Activated CD8-positive, alpha-beta T cell treated with anti-CD3 and anti-CD28 coated beads for 36 hours (primary cell): ENCODE measurements at regions not wholly inside any gene's neighbourhood (a gene's known extent, or its start where the extent isn't known, plus 50 kb on each side); places are given as distances from the start of the nearest gene placed in this dataset.

Source experiments
- ATAC-seq: fragments of 200-7000 bp; cut with Tn5 transposase; one replicate; pipeline ENCODE4 v1.10.0; 2021; ENCODE audit warnings: mild to moderate bottlenecking, moderate library complexity
- CTCF ChIA-PET: fragments of 350-600 bp; sonication (Branson Sonifier 250); formaldehyde crosslinking; loops from one replicate; lab custom pipeline; 2021; ENCODE audit warnings: antibody characterized with exemption; lab: Charles Lee
- POLR2A ChIA-PET: fragments of 350-600 bp; sonication (Branson Sonifier 250); formaldehyde crosslinking; loops from one replicate; lab custom pipeline; 2021; ENCODE audit warnings: antibody characterized with exemption; lab: Charles Lee
- DNase-seq: peaks from one replicate; pipeline ENCODE4 v3.0.0-alpha.2; 2020
- H3K27ac Mint-ChIP-seq: one replicate; pipeline ENCODE4 v1.8.0; 2021; ENCODE audit warnings: mild to moderate bottlenecking, mixed read lengths
- H3K27me3 Mint-ChIP-seq: one replicate; pipeline ENCODE4 v1.8.0; 2021; ENCODE audit warnings: mixed read lengths
- H3K36me3 Mint-ChIP-seq: one replicate; pipeline ENCODE4 v1.8.0; 2021; ENCODE audit warnings: low read depth, mixed read lengths
- H3K4me1 Mint-ChIP-seq: one replicate; pipeline ENCODE4 v1.8.0; 2021; ENCODE audit warnings: low read depth, mixed read lengths
- H3K4me3 Mint-ChIP-seq: one replicate; pipeline ENCODE4 v1.8.0; 2021; ENCODE audit warnings: mild to moderate bottlenecking, moderate library complexity, mixed read lengths
- H3K9me3 Mint-ChIP-seq: one replicate; pipeline ENCODE4 v1.8.0; 2021; ENCODE audit warnings: mixed read lengths
- CTCF ChIP-seq: fragments of 200-600 bp; IDR thresholded peaks from one replicate; pipeline ENCODE4 v1.8.0; 2022; ENCODE audit warnings: antibody characterized with exemption, mild to moderate bottlenecking
- intact Hi-C: fragments of 100-400 bp; cut with micrococcal nuclease; formaldehyde crosslinking; loops from one replicate; pipeline ENCODE4 v1.10.0; 2022

DNA sequence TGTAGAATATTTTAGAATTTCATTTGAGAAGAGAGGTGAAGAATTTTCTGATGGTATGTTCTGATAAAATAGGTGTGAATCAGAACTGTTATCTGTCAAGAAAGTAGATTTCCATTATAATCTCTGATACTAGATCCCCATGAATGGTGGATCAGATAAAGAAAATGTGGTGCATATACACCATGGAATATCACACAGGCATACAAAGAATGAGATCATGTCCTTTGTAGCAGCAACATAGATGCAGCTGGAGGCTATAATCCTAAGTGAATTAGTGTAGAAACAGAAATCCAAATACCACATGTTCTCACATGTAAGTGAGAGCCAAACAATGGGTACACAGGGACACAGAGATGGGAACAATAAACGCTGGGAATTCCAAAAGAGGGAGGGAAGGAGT is 372.0 kb upstream of the ATP2B1 start:
- POLR2A ChIA-PET = no interaction called here
- Mint-ChIP-seq H3K27ac (no peak overlapping the region), H3K4me1 (peaks cover 21% of the 10 kb centered on the region), H3K27me3 (no peaks in the 10 kb centered on the region), H3K9me3 (no peaks in the 10 kb centered on the region), H3K4me3 (no peak overlapping the region), H3K36me3 (no peaks in the 10 kb centered on the region)
- CTCF ChIA-PET = no interaction called here
- ATAC-seq = no peak
- no peak for TF ChIP-seq CTCF
- no peak for DNase-seq
- intact Hi-C loops = loop anchor here (10.0 kb wide), 1 partner anchor 316 kb away; no protein-coding TSS in a partner anchor

- CTCF ChIA-PET = no interaction called here
- DNase-seq = no peak
Measured at GRCh38 chr12:90079529-90080210, 371.0 kb upstream of the ATP2B1 start.

GRCh38 chr12:90078344-90078743 is 369.7 kb upstream of the ATP2B1 start:
- TF ChIP-seq CTCF = no peak
- Mint-ChIP-seq H3K27me3 (peaks cover 3% of the 10 kb centered on the region), H3K4me3 (no peak overlapping the region), H3K27ac (no peak overlapping the region), H3K9me3 (no peaks in the 10 kb centered on the region), H3K36me3 (no peaks in the 10 kb centered on the region), H3K4me1 (peaks cover 26% of the 10 kb centered on the region)
- CTCF ChIA-PET = interaction anchor here (0.7 kb wide), 1 partner anchor 21 kb away, joined by 3 read pairs; no protein-coding TSS in a partner anchor
- DNase-seq (peak; percentile 11), ATAC-seq (peak; percentile 37)
- intact Hi-C loops = no loop called here
- POLR2A ChIA-PET = interaction anchor here (0.6 to 0.7 kb wide), 2 partner anchors 11 to 534 kb away, joined by 3 to 5 read pairs; no protein-coding TSS in a partner anchor

More at GRCh38 chr12:90079529-90080210, 371.0 kb upstream of the ATP2B1 start:
- peaks cover 26% of the 10 kb centered on the region for H3K4me1 Mint-ChIP-seq
- H3K36me3 Mint-ChIP-seq = no peaks in the 10 kb centered on the region
- TF ChIP-seq CTCF = no peak
- intact Hi-C loops = loop anchor here (10.0 kb wide), 1 partner anchor 315 kb away; no protein-coding TSS in a partner anchor
- H3K27me3 Mint-ChIP-seq = no peaks in the 10 kb centered on the region
- H3K4me3 Mint-ChIP-seq = no peak overlapping the region
- no peak for ATAC-seq
- H3K27ac Mint-ChIP-seq = no peak overlapping the region
- POLR2A ChIA-PET = no interaction called here
- H3K9me3 Mint-ChIP-seq = no peaks in the 10 kb centered on the region

DNA sequence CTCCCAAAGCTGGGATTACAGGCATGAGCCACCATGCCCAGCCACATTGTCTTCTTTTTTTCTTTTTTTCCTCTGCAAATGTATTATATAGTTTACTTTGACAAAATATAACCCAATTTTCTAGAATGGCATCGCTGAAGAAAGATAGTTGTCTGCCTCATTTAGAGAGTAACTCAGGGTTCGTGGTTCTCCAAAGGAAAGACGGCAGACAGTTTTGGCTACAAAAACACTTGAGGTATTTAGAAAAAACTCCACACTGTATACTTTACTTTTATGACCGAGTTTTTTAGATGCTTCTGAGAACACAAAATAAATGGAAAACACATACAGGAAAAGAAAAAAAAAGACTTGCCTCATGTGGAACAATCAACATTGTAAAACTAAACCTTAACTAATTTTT is 369.1 kb upstream of the ATP2B1 start:
- Mint-ChIP-seq H3K27me3 (peaks cover 3% of the 10 kb centered on the region), H3K36me3 (no peaks in the 10 kb centered on the region), H3K9me3 (no peaks in the 10 kb centered on the region), H3K27ac (no peak overlapping the region), H3K4me1 (peaks cover 26% of the 10 kb centered on the region), H3K4me3 (no peak overlapping the region)
- no peak for DNase-seq
- intact Hi-C loops = no loop called here
- TF ChIP-seq CTCF = no peak
- ChIA-PET CTCF (interaction anchor here (1.8 kb wide), 1 partner anchor 535 kb away, joined by 4 read pairs; no protein-coding TSS in a partner anchor), POLR2A (interaction anchor here (0.6 to 0.7 kb wide), 4 partner anchors 10 to 533 kb away, joined by 3 to 5 read pairs (median 4); no protein-coding TSS in a partner anchor)
- ATAC-seq = no peak

DNA sequence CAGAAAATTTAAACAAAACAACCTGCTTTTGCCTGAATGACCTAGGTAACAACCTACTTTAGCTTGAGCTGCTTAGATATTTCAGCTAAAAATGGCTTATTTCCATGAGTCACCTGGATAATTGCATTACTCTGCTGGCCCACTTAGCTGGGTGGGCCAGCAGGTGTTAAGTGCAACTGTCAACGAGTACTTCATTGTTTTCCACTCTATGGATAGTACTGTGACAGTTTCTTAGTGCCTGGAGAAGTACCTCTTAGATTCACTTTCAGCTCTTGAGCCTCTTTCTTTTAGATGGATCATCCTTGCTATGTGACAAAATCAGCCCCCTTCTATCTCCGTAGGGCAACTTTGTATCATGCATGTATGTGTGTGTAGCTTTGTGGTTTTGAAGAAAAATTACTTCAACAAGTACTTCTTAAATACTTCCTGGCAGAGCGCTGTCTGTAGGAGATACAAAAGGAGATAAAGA is 368.2 kb upstream of the ATP2B1 start:
- CTCF ChIA-PET = interaction anchor here (1.1 to 1.8 kb wide), 2 partner anchors 8 to 534 kb away, joined by 4 read pairs; no protein-coding TSS in a partner anchor
- ATAC-seq = peak; percentile 77
- intact Hi-C loops = no loop called here
- H3K4me3 Mint-ChIP-seq = no peak overlapping the region
- no peak overlapping the region for H3K27ac Mint-ChIP-seq
- no peak for TF ChIP-seq CTCF
- peak; percentile 7 for DNase-seq
- H3K36me3 Mint-ChIP-seq = no peaks in the 10 kb centered on the region
- H3K9me3 Mint-ChIP-seq = no peaks in the 10 kb centered on the region
- POLR2A ChIA-PET = interaction anchor here (0.5 to 0.6 kb wide), 2 partner anchors 11 to 213 kb away, joined by 3 to 4 read pairs; no protein-coding TSS in a partner anchor
- H3K4me1 Mint-ChIP-seq = peaks cover 26% of the 10 kb centered on the region
- H3K27me3 Mint-ChIP-seq = peaks cover 3% of the 10 kb centered on the region
